Erythroblast (primary cell): ENCODE measurements at regions not wholly inside any gene's neighbourhood (a gene's known extent, or its start where the extent isn't known, plus 50 kb on each side); places are given as distances from the start of the nearest gene placed in this dataset.

ENCODE experiments used
- GATA1 ChIP-seq: IDR thresholded peaks from 2 replicates; pipeline ENCODE4 v1.6.1; 2011; ENCODE audit warnings: low read depth, mild to moderate bottlenecking, control low read depth, low read length, moderate library complexity
- POLR2A ChIP-seq: IDR thresholded peaks from 2 replicates; pipeline ENCODE4 v1.6.1; 2011; ENCODE audit warnings: mild to moderate bottlenecking, low read length

DNA sequence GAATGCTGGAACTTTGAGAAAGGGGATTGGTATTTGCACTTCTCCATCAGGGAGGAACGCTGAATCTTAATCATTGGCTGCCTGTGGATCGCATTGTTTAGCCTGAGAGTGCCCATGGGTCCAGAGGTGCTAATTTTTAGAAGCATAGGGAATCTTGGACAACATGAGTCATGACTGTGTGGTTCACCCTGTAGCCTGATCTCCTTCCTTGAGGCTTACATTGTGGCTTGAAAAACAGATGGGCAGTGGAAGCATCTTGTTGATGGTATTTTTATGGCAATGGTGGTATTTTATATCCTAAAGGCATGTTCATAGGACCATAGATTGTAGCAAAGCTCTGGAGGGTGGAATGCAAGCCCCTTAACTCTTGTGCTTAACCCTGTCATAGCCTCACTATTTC lies 99.2 kb upstream of the DBX1 start:
- TF ChIP-seq POLR2A, result no peak
- TF ChIP-seq GATA1, result no peak
